Osteoblast (primary cell): ENCODE measurements at regions not wholly inside any gene's neighbourhood (a gene's known extent, or its start where the extent isn't known, plus 50 kb on each side); places are given as distances from the start of the nearest gene placed in this dataset.
"Not testable (repeated sequence)": the region's sequence is repeated elsewhere in the genome, so short reads cannot be mapped to it uniquely, and the experiment has no call there.

ENCODE experiments used
- DNase-seq: peaks from one replicate; pipeline ENCODE4 v3.0.0; 2011; ENCODE audit warnings: low spot score, mixed read lengths; ENCODE audit not compliant: insufficient read length; ENCODE audit errors: missing footprints
- H2AFZ ChIP-seq: 2 replicates; pipeline ENCODE4 v1.6.0; 2011; ENCODE audit warnings: mild to moderate bottlenecking, low read length
- H3K27ac ChIP-seq: 2 replicates; pipeline ENCODE4 v1.5.1; 2011; ENCODE audit warnings: mild to moderate bottlenecking, low read depth, low read length, moderate library complexity
- H3K27me3 ChIP-seq: 2 replicates; pipeline ENCODE4 v1.6.0; 2012; ENCODE audit warnings: mild to moderate bottlenecking, control low read depth, inconsistent platforms, low read length, moderate library complexity; ENCODE audit not compliant: insufficient read depth
- H3K36me3 ChIP-seq: 2 replicates; pipeline ENCODE4 v1.5.1; 2011; ENCODE audit warnings: mild to moderate bottlenecking, low read length, control low read depth, moderate library complexity; ENCODE audit not compliant: insufficient read depth
- H3K4me1 ChIP-seq: 2 replicates; pipeline ENCODE4 v1.5.1; 2011; ENCODE audit warnings: mild to moderate bottlenecking, low read length, control low read depth, moderate library complexity; ENCODE audit not compliant: insufficient read depth
- H3K4me2 ChIP-seq: 2 replicates; pipeline ENCODE4 v1.6.0; 2011; ENCODE audit warnings: mild to moderate bottlenecking, low read length; ENCODE audit not compliant: insufficient read depth
- H3K4me3 ChIP-seq: fragments of 200-600 bp; sonication (generic); 3 replicates; pipeline ENCODE4 v1.5.1; 2012; ENCODE audit warnings: mild to moderate bottlenecking, low read length, inconsistent platforms; ENCODE audit not compliant: insufficient read depth
- H3K79me2 ChIP-seq: 2 replicates; pipeline ENCODE4 v1.6.0; 2012; ENCODE audit warnings: mild to moderate bottlenecking, low read length, control low read depth, inconsistent platforms; ENCODE audit not compliant: insufficient read depth
- H3K9me3 ChIP-seq: 2 replicates; pipeline ENCODE4 v1.5.1; 2011; ENCODE audit warnings: low read depth, low read length, control low read depth
- H4K20me1 ChIP-seq: 2 replicates; pipeline ENCODE4 v1.6.0; 2012; ENCODE audit warnings: mild to moderate bottlenecking, low read length, control low read depth; ENCODE audit not compliant: insufficient read depth
- TF ChIP-seq, protein P1 (sequence below): IDR thresholded peaks from 2 replicates; pipeline ENCODE4 v1.5.1; 2011; ENCODE audit warnings: mild to moderate bottlenecking, low read depth, low read length, moderate library complexity; ENCODE audit errors: extremely low read depth

DNA sequence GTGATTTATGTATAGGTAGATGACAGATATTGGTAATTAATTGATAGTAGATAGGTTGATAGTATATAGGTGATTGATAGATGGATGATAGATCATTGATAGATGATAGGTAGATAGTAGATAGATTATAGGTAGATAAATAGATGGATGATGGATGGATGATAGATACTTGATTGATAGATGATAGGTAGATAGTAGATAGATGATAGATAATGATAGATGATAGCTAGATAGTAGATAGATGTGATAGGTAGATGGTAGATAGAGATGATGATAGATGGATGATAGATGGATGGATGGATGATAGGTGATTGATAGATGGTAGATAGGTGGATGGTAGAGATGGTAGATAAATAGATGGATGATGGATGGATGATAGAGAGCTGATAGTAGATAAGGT lies 62.0 kb upstream of the SAMD11 start:
- Histone ChIP-seq H3K9me3 (no peaks in the 10 kb centered on the region), H3K4me1 (peaks cover 2% of the 10 kb centered on the region), H3K4me3 (no peak overlapping the region), H2AFZ (no peak overlapping the region), H3K36me3 (no peaks in the 10 kb centered on the region), H3K27ac (no peak overlapping the region), H3K4me2 (no peak overlapping the region), H3K79me2 (no peaks in the 10 kb centered on the region), H4K20me1 (no peaks in the 10 kb centered on the region), H3K27me3 (peaks cover 10% of the 10 kb centered on the region)
- TF ChIP-seq, protein P1, sequence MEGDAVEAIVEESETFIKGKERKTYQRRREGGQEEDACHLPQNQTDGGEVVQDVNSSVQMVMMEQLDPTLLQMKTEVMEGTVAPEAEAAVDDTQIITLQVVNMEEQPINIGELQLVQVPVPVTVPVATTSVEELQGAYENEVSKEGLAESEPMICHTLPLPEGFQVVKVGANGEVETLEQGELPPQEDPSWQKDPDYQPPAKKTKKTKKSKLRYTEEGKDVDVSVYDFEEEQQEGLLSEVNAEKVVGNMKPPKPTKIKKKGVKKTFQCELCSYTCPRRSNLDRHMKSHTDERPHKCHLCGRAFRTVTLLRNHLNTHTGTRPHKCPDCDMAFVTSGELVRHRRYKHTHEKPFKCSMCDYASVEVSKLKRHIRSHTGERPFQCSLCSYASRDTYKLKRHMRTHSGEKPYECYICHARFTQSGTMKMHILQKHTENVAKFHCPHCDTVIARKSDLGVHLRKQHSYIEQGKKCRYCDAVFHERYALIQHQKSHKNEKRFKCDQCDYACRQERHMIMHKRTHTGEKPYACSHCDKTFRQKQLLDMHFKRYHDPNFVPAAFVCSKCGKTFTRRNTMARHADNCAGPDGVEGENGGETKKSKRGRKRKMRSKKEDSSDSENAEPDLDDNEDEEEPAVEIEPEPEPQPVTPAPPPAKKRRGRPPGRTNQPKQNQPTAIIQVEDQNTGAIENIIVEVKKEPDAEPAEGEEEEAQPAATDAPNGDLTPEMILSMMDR = no peak
- DNase-seq = no peak

DNA sequence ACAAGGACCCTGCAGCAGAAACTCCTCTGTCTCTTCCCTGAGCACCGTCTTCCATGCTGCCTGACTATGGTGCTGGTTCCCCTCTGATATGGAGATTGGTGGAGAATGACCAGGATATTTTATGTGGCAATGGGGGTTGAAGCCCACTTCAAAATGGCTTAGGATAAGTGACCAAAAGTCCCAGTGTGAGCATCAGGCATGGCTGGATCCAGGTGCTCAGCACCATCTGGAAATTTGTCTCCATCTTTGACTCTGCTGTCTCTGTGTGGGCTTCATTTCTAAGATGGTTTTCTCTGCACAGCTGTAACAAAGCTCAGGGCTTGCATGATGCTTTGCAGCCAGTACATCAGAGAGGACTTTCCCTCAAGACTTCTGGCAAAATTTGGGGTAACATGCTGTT lies 61.1 kb upstream of the SAMD11 start:
- H2AFZ ChIP-seq = not testable (repeated sequence)

DNA sequence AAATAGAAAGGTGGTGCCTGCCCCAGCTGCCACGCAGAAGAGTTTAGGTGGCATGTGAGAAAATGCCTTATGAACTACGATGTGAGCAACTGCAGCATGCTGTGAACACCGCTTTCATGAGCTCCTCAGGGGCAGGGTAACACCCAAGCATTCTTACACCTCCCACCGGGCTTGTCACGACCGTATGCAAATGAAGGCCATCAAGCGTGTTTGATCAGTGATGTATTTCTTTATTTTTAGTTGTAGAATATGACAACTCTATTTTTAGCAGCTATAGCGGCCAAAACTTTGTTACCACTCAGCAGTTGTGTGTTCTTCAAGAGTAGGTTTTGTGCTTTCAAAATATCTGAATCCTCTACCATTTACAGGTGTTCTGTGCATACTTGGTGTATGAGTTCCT lies 58.1 kb upstream of the SAMD11 start:
- not testable (repeated sequence) for H3K79me2 ChIP-seq, H3K4me1 ChIP-seq, H3K9me3 ChIP-seq, H4K20me1 ChIP-seq, H3K4me2 ChIP-seq, H3K36me3 ChIP-seq, H2AFZ ChIP-seq, H3K27ac ChIP-seq, H3K4me3 ChIP-seq
- peaks cover 15% of the 10 kb centered on the region for H3K27me3 ChIP-seq
- DNase-seq = peak; percentile 6

More for the DNA sequence above, 61.1 kb upstream of the SAMD11 start:
- not testable (repeated sequence) for H3K4me1 ChIP-seq, H4K20me1 ChIP-seq, H3K4me3 ChIP-seq, DNase-seq, H3K79me2 ChIP-seq, H3K36me3 ChIP-seq, H3K9me3 ChIP-seq, H3K27me3 ChIP-seq, H3K4me2 ChIP-seq, H3K27ac ChIP-seq

DNA sequence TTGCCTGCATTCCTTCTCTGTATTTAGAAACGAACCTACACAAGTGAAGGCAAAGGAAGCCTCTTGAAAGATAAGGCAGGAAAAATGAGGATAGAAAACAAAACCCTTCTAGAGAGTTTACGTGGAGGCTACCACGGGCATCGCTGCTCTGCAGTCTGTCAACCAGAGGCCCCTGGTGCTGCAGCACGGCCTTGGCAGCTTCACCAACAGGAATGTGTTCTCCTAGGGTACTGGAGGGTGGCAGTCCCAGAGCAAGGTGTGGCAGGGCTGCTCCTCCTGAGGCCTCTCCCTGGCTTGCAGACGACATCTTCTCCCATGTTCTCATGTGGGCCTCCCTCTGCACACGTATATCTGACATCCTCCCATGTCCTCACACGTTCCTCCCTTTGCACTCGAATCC lies 57.6 kb upstream of the SAMD11 start:
- Histone ChIP-seq H3K27ac (no peak overlapping the region), H3K27me3 (peaks cover 15% of the 10 kb centered on the region), H3K9me3 (no peaks in the 10 kb centered on the region), H3K4me2 (no peak overlapping the region), H3K4me1 (no peaks in the 10 kb centered on the region), H3K4me3 (no peak overlapping the region), H4K20me1 (no peaks in the 10 kb centered on the region), H2AFZ (no peak overlapping the region), H3K36me3 (no peaks in the 10 kb centered on the region), H3K79me2 (no peaks in the 10 kb centered on the region)
- DNase-seq = peak; percentile 49
- TF ChIP-seq, protein P1 = no peak

DNA sequence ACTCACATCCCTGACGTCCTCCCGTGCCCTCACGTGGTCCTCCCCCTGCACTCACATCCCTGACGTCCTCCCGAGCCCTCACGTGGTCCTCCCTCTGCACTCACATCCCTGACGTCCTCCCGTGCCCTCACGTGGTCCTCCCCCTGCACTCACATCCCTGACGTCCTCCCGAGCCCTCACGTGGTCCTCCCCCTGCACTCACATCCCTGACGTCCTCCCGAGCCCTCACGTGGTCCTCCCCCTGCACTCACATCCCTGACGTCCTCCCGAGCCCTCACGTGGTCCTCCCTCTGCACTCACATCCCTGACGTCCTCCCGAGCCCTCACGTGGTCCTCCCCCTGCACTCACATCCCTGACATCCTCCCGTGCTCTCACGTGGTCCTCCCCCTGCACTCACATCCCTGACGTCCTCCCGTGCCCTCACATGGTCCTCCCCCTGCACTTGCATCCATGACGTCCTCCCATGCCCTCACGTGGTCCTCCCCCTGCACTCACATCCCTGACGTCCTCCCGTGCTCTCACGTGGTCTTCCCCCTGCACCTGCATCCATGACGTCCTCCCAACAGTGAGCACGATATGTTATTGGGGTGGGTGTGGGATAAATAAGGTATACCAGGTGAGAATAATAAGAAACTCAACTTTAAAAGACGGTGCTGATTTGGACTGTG lies 57.0 kb upstream of the SAMD11 start:
- H3K27ac ChIP-seq, H3K4me2 ChIP-seq, H3K79me2 ChIP-seq, H3K4me1 ChIP-seq, H3K9me3 ChIP-seq, H3K36me3 ChIP-seq, DNase-seq, H4K20me1 ChIP-seq, H2AFZ ChIP-seq, H3K4me3 ChIP-seq: not testable (repeated sequence)
- peaks cover 15% of the 10 kb centered on the region for H3K27me3 ChIP-seq

DNA sequence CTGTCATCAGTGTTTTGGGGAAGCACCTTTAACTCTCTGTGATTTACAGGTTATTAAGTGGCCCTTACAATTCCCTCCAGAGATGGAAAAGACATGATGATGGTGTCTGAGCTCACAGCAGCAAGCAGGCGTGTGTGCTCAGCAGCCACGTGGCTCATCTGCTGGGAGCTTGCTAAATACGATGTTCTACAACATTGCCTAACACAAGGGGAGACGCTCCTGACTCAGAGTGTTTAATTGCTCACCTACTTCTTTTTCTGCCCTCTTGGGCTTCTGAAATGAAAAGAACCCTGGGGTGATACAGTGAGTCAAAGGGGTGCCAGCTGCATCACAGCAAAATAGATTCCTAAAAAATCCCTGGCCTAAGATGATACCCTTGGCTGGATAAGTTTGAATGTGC lies 56.2 kb upstream of the SAMD11 start:
- not testable (repeated sequence) for DNase-seq, H4K20me1 ChIP-seq, H3K4me2 ChIP-seq, H3K36me3 ChIP-seq, H3K4me1 ChIP-seq, H3K79me2 ChIP-seq, H2AFZ ChIP-seq, H3K27ac ChIP-seq, H3K4me3 ChIP-seq, H3K9me3 ChIP-seq
- peaks cover 13% of the 10 kb centered on the region for H3K27me3 ChIP-seq
